ENCODE measurements at regions not wholly inside any gene's neighbourhood (a gene's known extent, or its start where the extent isn't known, plus 50 kb on each side); places are given as distances from the start of the nearest gene placed in this dataset.

GRCh38 chr11:96763244-96763643 lies 373.4 kb downstream of the JRKL start:
- H3K9me3 ChIP-seq: peaks cover 0 to 11% (median 0%) of the 10 kb centered on the region in 8 donors
- no peaks in the 10 kb centered on the region for H3K27me3 ChIP-seq (replicated peaks in 1 of 7)
- no peaks in the 10 kb centered on the region for H3K36me3 ChIP-seq
- no peak overlapping the region for H3K27ac ChIP-seq
- 81 to 89% (median 84%) methylated on average over 3 of the region's 3 CpGs for WGBS, 5 donors
- H3K4me1 ChIP-seq: no peaks in the 10 kb centered on the region
- H3K4me3 ChIP-seq: no peak overlapping the region
- DNase-seq: no peak
- TF ChIP-seq CTCF (IDR thresholded peaks at IDR 0.05 in 8 of 11, conservative IDR thresholded peaks at IDR 0.05 in 3 of 11) (no peak), POLR2AphosphoS5 (IDR thresholded peaks at IDR 0.05) (no peak), POLR2A (IDR thresholded peaks at IDR 0.05) (no peak)
- intact Hi-C loops (cut with DNase I; ENCODE audit: low total_unique reads): no loop called here

GRCh38 chr11:96778272-96778671 lies 388.5 kb downstream of the JRKL start:
- no peak overlapping the region for H3K27ac ChIP-seq
- H3K4me3 ChIP-seq: no peak overlapping the region
- no peaks in the 10 kb centered on the region for H3K27me3 ChIP-seq (replicated peaks in 1 of 7)
- TF ChIP-seq POLR2AphosphoS5 (IDR thresholded peaks at IDR 0.05): no peak
- TF ChIP-seq CTCF (IDR thresholded peaks at IDR 0.05 in 8 of 11, conservative IDR thresholded peaks at IDR 0.05 in 3 of 11): no peak
- no peak for TF ChIP-seq POLR2A (IDR thresholded peaks at IDR 0.05)
- H3K36me3 ChIP-seq: no peaks in the 10 kb centered on the region
- peaks cover 0 to 7% (median 0%) of the 10 kb centered on the region in 8 donors for H3K9me3 ChIP-seq
- intact Hi-C loops (cut with DNase I; ENCODE audit: low total_unique reads): no loop called here
- H3K4me1 ChIP-seq: no peaks in the 10 kb centered on the region
- DNase-seq: no peak

GRCh38 chr11:96779030-96779429 lies 389.2 kb downstream of the JRKL start:
- no peak for TF ChIP-seq POLR2AphosphoS5 (IDR thresholded peaks at IDR 0.05)
- TF ChIP-seq POLR2A (IDR thresholded peaks at IDR 0.05): no peak
- no peak for TF ChIP-seq CTCF (IDR thresholded peaks at IDR 0.05 in 8 of 11, conservative IDR thresholded peaks at IDR 0.05 in 3 of 11)
- H3K9me3 ChIP-seq: peaks cover 0 to 7% (median 0%) of the 10 kb centered on the region in 8 donors
- H3K27me3 ChIP-seq (replicated peaks in 1 of 7): no peaks in the 10 kb centered on the region
- no peaks in the 10 kb centered on the region for H3K4me1 ChIP-seq
- no peak overlapping the region for H3K27ac ChIP-seq
- intact Hi-C loops (cut with DNase I; ENCODE audit: low total_unique reads): no loop called here
- H3K36me3 ChIP-seq: no peaks in the 10 kb centered on the region
- DNase-seq: no peak
- H3K4me3 ChIP-seq: no peak overlapping the region

GRCh38 chr11:96781082-96781481 lies 391.3 kb downstream of the JRKL start:
- H3K4me1 ChIP-seq: no peaks in the 10 kb centered on the region
- no peak for TF ChIP-seq POLR2A (IDR thresholded peaks at IDR 0.05)
- TF ChIP-seq POLR2AphosphoS5 (IDR thresholded peaks at IDR 0.05): no peak
- no peak for TF ChIP-seq CTCF (IDR thresholded peaks at IDR 0.05 in 8 of 11, conservative IDR thresholded peaks at IDR 0.05 in 3 of 11)
- 0 to 72% (median 35%) methylated on average over 1 of the region's 1 CpG for WGBS, 5 donors

More at GRCh38 chr11:96781082-96781481, 391.3 kb downstream of the JRKL start:
- no peaks in the 10 kb centered on the region for H3K36me3 ChIP-seq
- H3K27me3 ChIP-seq (replicated peaks in 1 of 7): no peaks in the 10 kb centered on the region
- DNase-seq: no peak
- H3K27ac ChIP-seq: no peak overlapping the region
- peaks cover 0 to 7% (median 0%) of the 10 kb centered on the region in 8 donors for H3K9me3 ChIP-seq
- intact Hi-C loops (cut with DNase I; ENCODE audit: low total_unique reads): no loop called here
- no peak overlapping the region for H3K4me3 ChIP-seq
